GM18517 (cell line): ENCODE measurements at regions not wholly inside any gene's neighbourhood (a gene's known extent, or its start where the extent isn't known, plus 50 kb on each side); places are given as distances from the start of the nearest gene placed in this dataset.
"Not testable (repeated sequence)": the region's sequence is repeated elsewhere in the genome, so short reads cannot be mapped to it uniquely, and the experiment has no call there.

Source experiments
- ATAC-seq: cut with Tn5 transposase; IDR thresholded peaks from one replicate; pipeline ENCODE4 v1.9.1; 2021; ENCODE audit warnings: mild to moderate bottlenecking, moderate library complexity; ENCODE audit not compliant: unreplicated experiment

DNA sequence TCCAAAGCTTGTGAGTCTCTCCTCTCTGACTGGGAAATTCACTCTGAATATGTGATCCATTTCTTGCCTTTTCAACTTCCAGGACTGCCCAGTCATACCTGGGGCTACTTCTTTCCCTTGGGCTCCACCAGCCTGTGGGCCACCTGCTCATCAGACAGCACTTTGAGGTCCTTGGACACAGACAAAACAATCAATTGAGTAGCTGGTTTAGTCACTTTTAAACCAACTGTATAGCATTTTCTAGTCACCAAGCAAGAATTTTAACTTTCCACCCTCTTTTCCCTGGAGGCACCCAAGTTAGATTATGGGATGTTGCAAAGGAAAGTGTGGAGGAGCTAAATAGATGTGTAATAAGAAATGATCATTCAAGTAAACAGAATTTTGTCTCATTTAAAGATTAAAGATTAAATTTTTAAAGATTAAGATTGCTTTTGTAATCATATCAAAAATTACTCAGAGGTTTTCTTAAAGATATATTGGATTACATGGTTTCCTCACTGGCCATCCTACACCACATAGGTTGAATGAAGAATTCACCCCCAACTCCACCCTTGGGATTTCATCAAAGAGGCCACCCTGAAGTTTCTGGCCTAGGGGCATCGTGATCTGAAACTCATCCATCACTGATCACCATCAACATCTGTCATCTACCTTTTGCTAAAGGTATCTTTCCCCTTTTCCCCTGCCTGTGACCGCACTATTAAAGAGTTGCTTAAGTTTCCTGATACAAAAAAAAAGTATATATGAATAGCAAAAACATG, 219.2 kb upstream of the NR5A2 start:
- no peak for ATAC-seq

DNA sequence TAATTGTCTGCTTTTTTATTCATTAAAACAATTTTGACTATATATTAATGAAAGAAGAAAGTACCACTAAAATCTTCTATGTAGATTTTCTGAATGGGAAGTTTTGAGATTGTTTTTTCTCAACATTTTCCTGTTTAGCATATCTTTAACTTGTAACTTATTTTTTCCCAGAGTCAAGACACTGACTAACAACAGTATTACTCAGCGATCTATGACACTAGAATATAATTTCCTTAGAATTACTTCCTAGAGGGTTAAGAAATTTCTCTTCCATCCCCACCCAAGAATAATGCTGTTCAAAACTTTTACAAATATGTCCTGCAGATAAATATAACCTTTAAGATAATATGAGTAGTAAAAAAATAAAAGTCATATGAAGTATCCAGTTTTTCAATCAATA, 218.2 kb upstream of the NR5A2 start:
- no peak for ATAC-seq

DNA sequence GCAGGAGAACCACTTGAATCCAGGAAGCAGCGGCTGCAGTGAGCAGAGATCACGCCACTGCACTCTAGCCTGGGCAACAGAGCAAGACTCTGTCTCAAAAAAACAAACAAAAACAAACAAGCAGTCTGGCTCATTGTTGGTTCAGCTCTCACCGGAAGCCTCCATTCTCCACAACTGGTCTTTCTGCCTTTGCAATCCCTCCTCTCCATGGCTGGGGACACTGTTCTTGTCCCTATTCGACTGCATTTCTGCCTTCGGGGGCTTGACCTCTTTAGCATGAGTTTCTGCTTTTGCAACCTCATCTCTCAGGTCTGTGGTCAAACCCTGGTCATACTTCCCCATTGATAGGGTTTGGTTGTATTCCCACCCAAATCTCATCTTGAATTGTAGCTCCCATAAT, 216.3 kb upstream of the NR5A2 start:
- no peak for ATAC-seq

DNA sequence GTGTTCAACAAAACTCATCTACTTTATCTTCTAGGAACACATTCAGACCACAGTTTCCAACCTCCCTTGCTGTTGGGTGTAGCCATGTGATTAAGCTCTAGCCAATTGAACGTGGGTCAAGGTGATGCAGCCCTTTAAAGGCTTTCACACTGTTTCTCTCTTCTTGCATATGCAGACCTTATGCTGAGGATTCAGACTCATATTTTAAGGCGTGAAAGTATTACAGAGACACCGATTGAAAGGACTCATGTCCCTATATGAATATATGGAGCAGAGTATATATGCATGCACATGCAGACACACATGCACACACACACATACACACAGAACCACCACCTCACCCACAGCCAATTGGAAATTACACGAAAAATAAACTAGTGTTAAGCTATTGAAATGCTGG, 214.3 kb upstream of the NR5A2 start:
- no peak for ATAC-seq

DNA sequence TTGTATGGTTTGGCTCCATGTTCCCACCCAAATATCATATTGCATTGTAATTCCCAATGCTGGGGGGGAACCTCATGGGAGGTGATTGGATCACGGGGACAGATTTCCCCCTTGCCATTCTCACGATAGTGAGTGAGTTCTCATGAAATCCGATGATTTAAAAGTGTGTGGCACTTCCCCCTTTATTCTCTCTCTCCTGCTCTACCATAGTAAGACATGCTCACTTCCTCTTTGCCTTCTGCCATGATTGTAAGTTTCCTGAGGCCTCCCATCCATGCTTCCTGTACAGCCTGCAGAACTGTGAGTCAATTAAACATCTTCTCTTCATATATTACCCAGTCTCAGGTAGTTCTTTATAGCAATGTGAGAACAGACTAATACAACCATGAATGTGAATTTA, 211.6 kb upstream of the NR5A2 start:
- no peak for ATAC-seq

DNA sequence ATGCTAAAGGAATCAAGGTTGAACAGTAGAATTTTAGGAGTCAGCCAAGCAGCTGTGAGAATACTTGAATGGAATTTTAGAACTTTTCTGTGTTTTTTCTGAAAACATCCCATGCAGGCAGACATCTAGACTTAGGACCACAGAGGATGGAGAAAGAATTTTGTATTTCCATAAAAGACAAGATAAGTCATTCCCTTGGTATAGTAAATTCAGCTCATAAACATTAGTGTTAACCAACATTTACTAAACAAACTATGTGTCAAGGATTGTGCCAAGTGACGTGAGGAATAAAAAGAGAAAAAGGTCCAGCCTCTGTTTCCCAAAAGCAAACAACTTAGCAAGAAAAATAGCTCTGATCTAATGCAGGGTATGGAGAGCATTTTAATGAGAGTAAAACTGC, 210.2 kb upstream of the NR5A2 start:
- ATAC-seq, result no peak

DNA sequence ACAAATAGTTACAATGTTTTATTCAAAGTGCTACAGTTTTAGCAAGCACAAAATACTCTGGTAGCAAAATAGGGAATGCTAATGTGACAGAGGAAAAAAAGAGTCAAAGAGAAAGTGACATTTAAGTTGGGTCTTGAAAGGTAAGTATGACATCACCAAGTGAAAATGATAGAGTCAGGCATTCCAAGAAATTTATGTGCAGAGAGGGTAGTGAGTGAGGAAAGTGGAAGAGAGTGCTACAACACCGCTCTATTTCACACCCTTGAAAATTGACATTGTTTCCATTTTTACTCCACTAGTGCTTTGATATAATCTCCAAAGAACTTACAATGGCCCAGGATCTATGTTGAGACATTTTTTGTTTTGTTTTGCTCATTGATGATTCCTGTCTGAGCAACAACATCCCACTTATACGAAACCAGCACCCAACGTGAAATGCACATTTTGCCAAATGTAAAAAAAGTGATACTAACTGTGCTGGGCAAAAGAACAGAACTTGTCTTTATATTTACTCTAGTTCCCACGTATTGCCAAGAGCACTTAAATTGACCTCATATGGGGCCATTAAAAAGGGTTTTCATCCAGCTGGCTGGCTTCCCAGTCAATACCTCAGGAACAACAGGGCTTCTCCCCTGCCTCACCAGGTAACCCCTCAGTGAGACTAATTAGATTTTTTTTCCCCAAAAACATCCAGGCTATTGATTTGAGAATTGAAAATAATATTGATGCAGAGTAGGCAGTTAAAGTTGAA, 206.3 kb upstream of the NR5A2 start:
- ATAC-seq, result no peak

DNA sequence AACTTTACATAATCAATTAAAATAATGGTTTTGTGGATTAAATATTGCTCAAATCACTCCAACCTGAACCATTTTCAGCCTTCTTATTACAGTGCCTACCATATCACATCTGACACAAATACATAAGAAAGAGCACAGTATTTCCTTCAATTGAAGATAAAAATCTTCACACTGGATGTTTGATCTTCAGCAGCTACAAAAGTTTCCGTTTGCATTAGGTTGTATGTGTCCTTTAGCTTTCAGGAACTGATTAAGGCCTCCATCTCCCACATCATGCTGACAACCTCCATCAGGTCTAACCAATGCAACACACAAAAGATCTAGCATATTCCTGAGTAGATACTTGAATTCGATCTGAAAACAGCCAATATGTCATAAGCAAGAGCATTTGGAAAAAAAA, 195.1 kb upstream of the NR5A2 start:
- ATAC-seq, result no peak

DNA sequence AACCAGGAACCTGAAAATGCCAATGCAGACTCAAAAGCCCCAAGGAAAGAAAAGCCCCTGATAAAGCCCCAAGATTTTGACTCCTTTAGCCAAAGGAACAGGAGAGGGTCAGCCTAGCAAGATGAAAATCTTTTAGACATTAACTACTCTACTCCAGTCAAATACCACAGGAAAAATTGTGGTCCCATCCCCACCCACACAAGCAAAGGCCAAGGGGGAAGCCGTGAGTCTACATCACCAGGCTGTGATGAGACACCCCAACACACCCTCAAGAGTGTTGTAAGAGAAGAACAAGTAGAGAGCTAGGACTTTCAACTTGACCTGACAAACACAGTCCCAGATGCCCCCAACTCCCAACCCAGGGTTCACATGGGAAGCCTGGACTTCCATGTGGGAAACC, 192.8 kb upstream of the NR5A2 start:
- ATAC-seq, result no peak

DNA sequence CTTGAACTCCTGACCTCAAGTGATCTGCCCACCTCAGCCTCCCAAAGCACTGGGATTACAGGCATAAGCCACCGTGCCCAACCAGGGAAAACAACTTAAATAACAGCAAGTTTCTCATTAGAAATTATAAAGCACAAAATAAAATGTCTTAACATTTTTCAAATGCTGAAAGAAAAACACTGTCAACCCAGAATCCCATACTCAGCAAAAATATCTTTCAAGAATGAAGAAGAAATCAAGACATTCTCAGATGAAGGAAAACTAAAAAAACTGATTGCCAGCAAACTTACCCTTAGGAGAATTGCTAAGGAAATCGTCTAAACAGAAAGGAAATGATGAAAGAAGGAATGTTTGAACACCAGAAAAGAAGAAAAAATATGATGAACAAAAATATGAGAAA, 191.1 kb upstream of the NR5A2 start:
- no peak for ATAC-seq

DNA sequence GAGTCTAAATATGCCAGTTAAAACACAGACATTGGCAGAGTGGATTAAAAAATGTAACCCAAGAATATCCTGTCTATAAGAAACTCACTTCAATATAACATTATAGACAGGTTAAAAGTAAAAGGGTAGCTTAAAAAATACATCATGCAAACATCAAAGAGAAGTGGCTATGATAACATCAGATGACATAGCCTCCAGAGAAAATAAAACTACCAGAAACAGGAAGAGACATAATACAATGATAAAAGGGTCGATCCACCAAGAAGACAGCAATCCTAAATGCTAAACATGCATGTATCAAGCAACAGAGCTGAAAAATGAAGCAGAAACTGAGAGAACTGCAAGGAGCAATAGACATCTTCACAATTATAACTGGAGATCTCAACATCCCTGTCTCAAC, 190.2 kb upstream of the NR5A2 start:
- ATAC-seq, result no peak

DNA sequence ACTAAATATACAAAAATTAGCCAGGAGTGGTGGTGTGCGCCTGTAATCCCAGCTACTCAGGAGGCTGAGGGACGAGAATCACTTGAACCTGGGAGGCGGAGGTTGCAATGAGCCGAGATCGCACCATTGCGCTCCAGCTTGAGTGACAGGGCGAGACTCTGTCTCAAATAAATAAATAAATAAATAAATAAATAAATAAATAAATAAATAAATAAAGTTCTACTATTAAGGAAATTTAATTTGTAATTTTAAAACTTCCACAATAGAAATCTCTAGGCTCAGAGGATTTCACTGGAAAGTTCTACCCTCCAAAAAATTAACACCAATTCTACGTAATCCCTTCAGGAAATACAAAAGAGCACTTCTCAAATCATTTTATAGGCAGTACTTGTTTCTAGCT, 187.9 kb upstream of the NR5A2 start:
- ATAC-seq, result not testable (repeated sequence)

DNA sequence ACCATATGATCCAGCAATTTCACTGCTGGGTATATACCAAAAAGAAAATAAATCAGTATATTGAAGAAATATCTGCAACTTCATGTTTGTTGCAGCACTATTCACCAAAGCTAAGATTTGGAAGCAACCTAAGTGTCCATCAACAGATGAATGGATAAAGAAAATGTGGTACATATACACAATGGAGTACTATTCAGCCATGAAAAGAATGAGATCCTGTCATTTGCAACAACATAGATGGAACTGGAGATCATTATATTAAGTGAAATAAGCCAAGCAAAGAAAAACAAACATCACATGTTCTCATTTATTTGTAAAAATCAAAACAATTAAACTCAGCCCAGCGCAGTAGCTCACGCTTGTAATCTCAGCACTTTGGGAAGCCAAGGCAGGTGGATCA, 184.4 kb upstream of the NR5A2 start:
- ATAC-seq, result not testable (repeated sequence)

DNA sequence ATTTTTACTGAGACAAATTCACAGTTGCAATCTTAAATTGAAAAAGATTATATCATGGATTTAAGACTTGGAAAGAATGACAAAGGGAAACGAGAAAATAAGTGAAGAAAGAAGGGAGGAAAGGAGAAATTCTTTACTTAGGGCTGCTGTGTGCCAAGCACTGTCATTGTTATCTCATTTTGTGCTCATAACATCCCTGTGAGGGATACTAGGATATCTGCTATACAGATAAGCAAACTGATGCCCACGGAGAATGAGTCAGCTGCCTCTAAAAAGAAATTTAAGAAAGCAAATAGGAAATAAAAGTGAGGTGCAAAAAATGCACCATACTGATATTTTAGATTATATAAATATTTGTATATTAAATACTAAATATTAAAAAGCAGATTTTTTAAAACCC, 183.6 kb upstream of the NR5A2 start:
- ATAC-seq, result no peak

DNA sequence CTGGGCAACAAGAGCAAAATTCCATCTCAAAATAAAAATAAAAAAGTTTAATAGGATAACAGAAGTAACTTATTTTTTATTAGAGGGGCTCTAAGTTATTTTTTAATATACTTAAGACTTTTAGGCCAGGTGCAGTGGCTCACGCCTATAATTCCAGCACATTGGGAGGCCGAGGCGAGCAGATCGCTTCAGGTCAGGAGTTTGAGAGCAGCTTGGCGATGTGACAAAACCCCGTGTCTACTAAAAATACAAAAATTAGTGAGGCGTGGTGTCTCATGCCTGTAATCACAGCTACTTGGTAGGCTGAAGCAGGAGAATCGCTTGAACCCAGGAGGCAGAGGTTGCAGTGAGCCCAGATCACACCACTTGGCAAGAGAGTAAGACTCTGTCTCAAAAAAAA, 180.5 kb upstream of the NR5A2 start:
- no peak for ATAC-seq

DNA sequence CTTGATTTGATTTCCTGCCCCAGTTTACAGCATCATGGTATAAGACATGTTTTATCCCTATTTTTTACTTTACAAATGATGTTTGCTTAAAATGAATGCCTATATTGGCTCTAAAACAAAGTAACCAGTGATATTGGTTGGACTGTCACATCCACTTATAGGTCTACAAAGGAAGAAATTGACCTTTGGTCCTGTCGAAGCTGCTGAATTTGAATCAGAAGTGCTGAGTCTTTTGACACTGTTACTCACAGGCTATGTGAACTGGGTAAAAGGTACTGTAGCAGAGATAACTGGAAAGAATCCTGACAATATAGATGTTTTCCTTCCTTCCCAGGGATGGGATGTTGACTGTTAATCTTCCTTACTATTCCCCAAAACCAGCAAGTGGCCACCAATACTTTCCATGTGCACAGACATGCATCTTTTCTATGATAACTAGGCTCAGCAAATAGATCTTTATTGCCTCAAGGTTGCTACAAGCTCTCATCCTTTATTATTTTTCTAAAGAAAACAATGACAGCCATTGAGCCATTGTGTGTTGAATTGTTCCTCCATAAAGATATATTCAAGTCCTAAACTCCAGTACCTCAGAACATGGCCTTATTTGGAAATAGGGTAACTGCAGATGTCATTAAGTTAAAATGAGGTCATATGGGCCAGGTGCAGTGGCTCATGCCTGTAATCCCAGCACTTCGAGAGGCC, 175.9 kb upstream of the NR5A2 start:
- no peak for ATAC-seq

DNA sequence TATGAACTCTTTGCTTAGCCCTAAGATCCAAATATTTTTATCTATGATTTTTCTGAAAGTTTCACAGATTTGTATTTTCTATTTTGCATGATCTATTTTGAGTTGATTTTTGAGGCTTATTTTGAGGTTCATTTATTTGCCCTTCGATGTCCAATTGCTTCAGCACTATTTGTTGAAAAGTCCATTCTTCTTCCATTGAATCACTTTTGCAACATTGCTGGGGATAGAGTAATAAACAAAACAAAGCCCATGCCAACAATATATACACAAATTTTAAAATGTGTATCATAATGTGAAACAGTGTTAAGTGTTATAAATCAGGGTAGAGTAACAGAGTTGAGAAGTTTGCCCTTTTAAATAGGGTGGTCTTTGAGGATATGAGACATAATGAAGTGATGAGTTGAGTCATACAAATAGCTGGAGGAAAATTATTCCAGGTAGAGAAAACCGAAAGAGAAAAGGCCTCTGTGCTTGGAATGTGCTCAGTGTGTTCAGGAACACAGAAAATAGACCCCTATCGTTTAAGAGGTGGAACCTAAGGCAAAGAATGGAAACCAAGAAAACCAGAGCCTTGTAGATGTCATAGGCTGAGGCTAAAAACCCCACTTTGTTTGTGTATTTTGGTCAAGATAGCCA, 172.7 kb upstream of the NR5A2 start:
- no peak for ATAC-seq

DNA sequence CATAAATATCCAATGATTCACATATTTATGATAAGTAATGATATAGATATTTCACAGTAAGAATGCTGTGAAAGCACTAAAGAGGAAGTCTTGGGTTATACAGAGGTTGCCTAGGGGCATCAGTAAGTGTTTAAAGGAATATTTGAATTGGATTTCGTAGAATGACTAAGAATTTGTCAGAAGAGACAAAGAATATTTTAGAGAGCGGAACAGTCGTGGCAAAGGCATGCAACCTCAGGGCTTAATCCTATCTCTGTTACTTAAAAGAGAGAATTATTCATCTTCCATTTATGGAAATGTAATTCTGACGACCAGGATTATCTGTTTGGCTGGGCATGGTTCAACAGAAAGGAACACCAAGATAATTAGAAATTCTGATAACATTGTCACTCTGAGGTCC, 171.9 kb upstream of the NR5A2 start:
- ATAC-seq, result no peak

DNA sequence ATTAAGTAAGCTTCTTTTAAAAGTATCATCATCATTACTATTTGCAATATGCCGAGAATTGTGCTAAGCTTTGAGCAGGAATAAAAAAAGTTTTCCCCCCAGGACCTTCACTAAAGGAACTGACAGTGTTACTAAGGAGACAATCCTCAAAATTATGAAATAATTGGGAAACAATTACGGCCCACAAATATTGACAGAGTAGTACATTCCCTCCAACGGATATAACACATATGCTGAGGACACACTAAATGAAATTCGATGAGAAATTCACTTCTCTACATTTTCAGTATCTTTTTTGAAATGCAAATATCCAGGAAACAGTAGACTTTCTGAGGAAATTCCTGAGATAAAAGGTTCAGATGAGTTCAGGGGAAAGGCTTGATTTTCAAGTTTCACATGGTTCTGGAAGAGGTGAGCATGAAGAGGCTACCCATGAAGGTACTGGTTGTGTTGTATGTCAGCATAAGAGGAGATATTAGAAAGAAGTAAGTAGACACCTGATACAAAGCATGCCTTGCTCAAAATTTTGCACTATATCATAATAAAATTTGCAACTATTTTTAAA, 171.2 kb upstream of the NR5A2 start:
- no peak for ATAC-seq

DNA sequence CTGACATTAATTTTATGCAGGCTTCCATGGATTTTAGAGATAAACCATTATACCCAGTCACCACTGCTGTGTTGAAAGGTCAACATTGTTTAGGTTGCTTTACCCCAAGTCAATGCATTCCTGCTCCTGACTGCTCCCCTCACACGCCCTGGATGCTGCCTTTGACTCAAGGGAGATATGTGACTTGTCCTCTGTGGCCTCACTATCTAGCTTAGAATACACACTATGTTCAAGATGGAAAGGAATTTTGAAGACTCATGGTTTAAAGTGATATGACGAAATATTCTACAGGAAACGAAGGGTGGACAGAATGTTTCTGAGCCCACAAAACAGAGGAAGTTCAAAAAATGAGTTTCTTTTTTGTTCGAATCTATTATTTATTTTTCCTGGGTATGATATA, 170.4 kb upstream of the NR5A2 start:
- ATAC-seq, result no peak

DNA sequence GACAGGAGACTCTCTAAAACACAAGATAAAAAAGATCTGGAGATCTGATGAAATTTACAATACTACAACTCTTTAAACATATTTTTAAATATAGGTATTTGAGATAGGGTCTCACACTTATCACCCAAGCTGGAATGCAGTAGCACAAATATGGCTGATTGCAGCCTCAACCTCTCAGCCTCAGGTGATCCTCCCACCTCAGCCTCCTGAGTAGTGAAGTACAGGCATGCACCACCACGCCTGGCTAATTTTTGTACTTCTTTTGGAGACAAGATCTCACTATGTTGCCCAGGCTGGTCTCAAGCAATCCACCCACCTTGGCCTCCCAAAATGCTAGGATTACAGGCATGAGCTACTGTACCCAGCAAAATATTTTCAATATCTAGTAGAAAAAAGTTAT, 170.0 kb upstream of the NR5A2 start:
- no peak for ATAC-seq
